ENCODE measurements at regions not wholly inside any gene's neighbourhood (a gene's known extent, or its start where the extent isn't known, plus 50 kb on each side); places are given as distances from the start of the nearest gene placed in this dataset.

DNA sequence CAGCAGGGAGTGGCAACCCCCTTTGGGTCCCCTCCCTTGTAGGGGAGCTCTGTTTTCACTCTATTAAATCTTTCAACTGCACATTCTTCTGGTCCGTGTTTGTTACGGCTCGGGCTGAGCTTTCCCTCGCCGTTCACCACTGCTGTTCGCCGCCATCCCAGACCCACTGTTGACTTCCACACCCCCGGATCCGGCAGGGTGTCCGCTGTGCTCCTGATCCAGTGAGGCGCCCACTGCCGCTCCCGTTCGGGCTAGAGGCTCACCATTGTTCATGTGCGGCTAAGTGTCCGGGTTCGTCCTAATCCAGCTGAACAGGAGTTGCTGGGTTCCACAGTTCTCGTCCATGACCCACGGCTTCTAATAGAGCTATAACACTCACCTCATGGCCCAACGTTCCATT, 408.1 kb downstream of the KCNJ2 start:
- TF ChIP-seq, protein P1, sequence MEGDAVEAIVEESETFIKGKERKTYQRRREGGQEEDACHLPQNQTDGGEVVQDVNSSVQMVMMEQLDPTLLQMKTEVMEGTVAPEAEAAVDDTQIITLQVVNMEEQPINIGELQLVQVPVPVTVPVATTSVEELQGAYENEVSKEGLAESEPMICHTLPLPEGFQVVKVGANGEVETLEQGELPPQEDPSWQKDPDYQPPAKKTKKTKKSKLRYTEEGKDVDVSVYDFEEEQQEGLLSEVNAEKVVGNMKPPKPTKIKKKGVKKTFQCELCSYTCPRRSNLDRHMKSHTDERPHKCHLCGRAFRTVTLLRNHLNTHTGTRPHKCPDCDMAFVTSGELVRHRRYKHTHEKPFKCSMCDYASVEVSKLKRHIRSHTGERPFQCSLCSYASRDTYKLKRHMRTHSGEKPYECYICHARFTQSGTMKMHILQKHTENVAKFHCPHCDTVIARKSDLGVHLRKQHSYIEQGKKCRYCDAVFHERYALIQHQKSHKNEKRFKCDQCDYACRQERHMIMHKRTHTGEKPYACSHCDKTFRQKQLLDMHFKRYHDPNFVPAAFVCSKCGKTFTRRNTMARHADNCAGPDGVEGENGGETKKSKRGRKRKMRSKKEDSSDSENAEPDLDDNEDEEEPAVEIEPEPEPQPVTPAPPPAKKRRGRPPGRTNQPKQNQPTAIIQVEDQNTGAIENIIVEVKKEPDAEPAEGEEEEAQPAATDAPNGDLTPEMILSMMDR (IDR thresholded peaks at IDR 0.05): no peak
- no peak for TF ChIP-seq POLR2AphosphoS5 (IDR thresholded peaks at IDR 0.05)
- TF ChIP-seq POLR2A (IDR thresholded peaks at IDR 0.05): no peak
